Ovary (tissue), 7 donors: ENCODE measurements at regions not wholly inside any gene's neighbourhood (a gene's known extent, or its start where the extent isn't known, plus 50 kb on each side); places are given as distances from the start of the nearest gene placed in this dataset.

Experiments used
- DNase-seq, 5 donors: peaks; one replicate each; pipeline ENCODE4 v3.0.0-alpha.2; 2019 to 2020
- H3K27ac ChIP-seq, 2 donors: fragments of 200-600 bp; one replicate each; pipeline versions ENCODE4 v1.5.1 to v1.8.0; 2019 to 2022
- H3K27me3 ChIP-seq: fragments of 200-600 bp; one replicate; pipeline ENCODE4 v1.8.0; 2022
- H3K36me3 ChIP-seq: fragments of 200-600 bp; sonication (generic); one replicate; pipeline ENCODE4 v1.5.1; 2019
- H3K4me1 ChIP-seq: one replicate; pipeline ENCODE4 v1.8.1; 2013; ENCODE audit warnings: mild to moderate bottlenecking, moderate library complexity; ENCODE audit not compliant: insufficient read depth
- H3K4me3 ChIP-seq: fragments of 200-600 bp; sonication (generic); one replicate; pipeline ENCODE4 v1.5.1; 2017
- H3K9me3 ChIP-seq, 2 donors: fragments of 200-600 bp in 1 of 2; sonication (generic) in 1 of 2; one replicate each; pipeline versions ENCODE4 v1.5.1 to v1.8.1; 2013 to 2019; ENCODE audit warnings: mild to moderate bottlenecking in 1 of 2, moderate library complexity in 1 of 2
- CTCF ChIP-seq, 3 donors: fragments of 450-650 bp in 2 of 3; fragments of 200-600 bp in 1 of 3; IDR thresholded peaks; one replicate each; pipeline versions ENCODE4 v1.5.1 to v1.8.0; 2016 to 2022; ENCODE audit warnings: antibody characterized with exemption in 3 of 3, mild to moderate bottlenecking in 1 of 3
- EP300 ChIP-seq: sonication (generic); formaldehyde crosslinking; IDR thresholded peaks from one replicate; pipeline ENCODE4 v1.6.1; 2017; ENCODE audit warnings: antibody characterized with exemption
- POLR2A ChIP-seq: fragments of 450-650 bp; IDR thresholded peaks from one replicate; pipeline ENCODE4 v1.6.1; 2017; ENCODE audit warnings: antibody characterized with exemption, mild to moderate bottlenecking, moderate library complexity
- WGBS, 3 donors: extraction: QIAGEN DNeasy Blood & Tissue Kit in 1 of 3; methylation state at CpG; one replicate each; pipeline versions ENCODE4 v1.1.5 to v1.1.7; 2013 to 2017; 5-methylcytosine and 5-hydroxymethylcytosine counted together
- intact Hi-C, 4 donors: fragments of 100-400 bp; cut with DNase I; formaldehyde crosslinking; loops; one replicate each; pipeline versions ENCODE4 v1.11.0 to v1.15.1; 2022 to 2023
- donor health status: DM: no; HTN: no; CAD: no; lungs with moderate emphysema.
- donor health status: DM: no; HTN: no; CAD: no.
- donor health status: Bipolar disorder and iron deficiency.
- donor health status: DM: no; HTN: no; CAD: no.
- donor health status: DM: yes; HTN: yes; CAD: no.

- intact Hi-C loops = no loop called here
- no peaks in the 10 kb centered on the region for H3K27me3 ChIP-seq
- H3K36me3 ChIP-seq = no peaks in the 10 kb centered on the region
- 84 to 93% (median 87%) methylated on average over 5 of the region's 5 CpGs for WGBS, 3 donors
- no peak overlapping the region for H3K4me3 ChIP-seq
- no peaks in the 10 kb centered on the region for H3K4me1 ChIP-seq
- H3K27ac ChIP-seq = no peak overlapping the region
- H3K9me3 ChIP-seq = no peaks in the 10 kb centered on the region
- DNase-seq = no peak
- no peak for TF ChIP-seq POLR2A
- no peak for TF ChIP-seq CTCF (IDR thresholded peaks at IDR 0.05)
- no peak for TF ChIP-seq EP300
Observed at GRCh38 chr18:27366665-27367064, 181.6 kb upstream of the CHST9 start.

- no peaks in the 10 kb centered on the region for H3K36me3 ChIP-seq
- 86 to 95% (median 91%) methylated on average over 1 of the region's 1 CpG for WGBS, 3 donors
- H3K4me1 ChIP-seq = no peaks in the 10 kb centered on the region
- no peak overlapping the region for H3K27ac ChIP-seq
- intact Hi-C loops = no loop called here
- no peak for TF ChIP-seq POLR2A
- no peak for TF ChIP-seq EP300
- TF ChIP-seq CTCF (IDR thresholded peaks at IDR 0.05) = no peak
- no peak overlapping the region for H3K4me3 ChIP-seq
- no peaks in the 10 kb centered on the region for H3K9me3 ChIP-seq
- no peaks in the 10 kb centered on the region for H3K27me3 ChIP-seq
- DNase-seq = no peak
Observed at GRCh38 chr18:27366151-27366550, 181.0 kb upstream of the CHST9 start.

GRCh38 chr18:27363872-27364271 is 178.8 kb upstream of the CHST9 start:
- no peak for TF ChIP-seq CTCF (IDR thresholded peaks at IDR 0.05)
- TF ChIP-seq POLR2A = no peak
- no peak for TF ChIP-seq EP300

GRCh38 chr18:27361477-27361876 is 176.4 kb upstream of the CHST9 start:
- no peak for DNase-seq
- H3K4me1 ChIP-seq = no peaks in the 10 kb centered on the region
- intact Hi-C loops = no loop called here
- no peak overlapping the region for H3K27ac ChIP-seq
- no peaks in the 10 kb centered on the region for H3K27me3 ChIP-seq
- H3K4me3 ChIP-seq = no peak overlapping the region
- 69 to 79% (median 77%) methylated on average over 2 of the region's 2 CpGs for whole genome bisulfite sequencing, 3 donors
- TF ChIP-seq EP300 = no peak
- no peak for TF ChIP-seq CTCF (IDR thresholded peaks at IDR 0.05)
- TF ChIP-seq POLR2A = no peak
- H3K36me3 ChIP-seq = no peaks in the 10 kb centered on the region
- no peaks in the 10 kb centered on the region for H3K9me3 ChIP-seq

More at GRCh38 chr18:27363872-27364271, 178.8 kb upstream of the CHST9 start:
- DNase-seq = no peak
- intact Hi-C loops = no loop called here
- H3K9me3 ChIP-seq = no peaks in the 10 kb centered on the region
- H3K27me3 ChIP-seq = no peaks in the 10 kb centered on the region
- H3K36me3 ChIP-seq = no peaks in the 10 kb centered on the region
- H3K27ac ChIP-seq = no peak overlapping the region
- no peaks in the 10 kb centered on the region for H3K4me1 ChIP-seq
- H3K4me3 ChIP-seq = no peak overlapping the region

GRCh38 chr18:27355308-27355707 is 170.2 kb upstream of the CHST9 start:
- no peak for DNase-seq
- 80 to 93% (median 91%) methylated on average over 5 of the region's 5 CpGs for WGBS, 3 donors
- Histone ChIP-seq H3K36me3 (no peaks in the 10 kb centered on the region), H3K27ac (no peak overlapping the region), H3K9me3 (no peaks in the 10 kb centered on the region), H3K27me3 (no peaks in the 10 kb centered on the region), H3K4me3 (no peak overlapping the region), H3K4me1 (no peaks in the 10 kb centered on the region)
- intact Hi-C loops = no loop called here
- TF ChIP-seq POLR2A (no peak), CTCF (IDR thresholded peaks at IDR 0.05) (no peak), EP300 (no peak)
